CD4-positive, alpha-beta T cell treated with Interleukin-15 for 1 hour (primary cell): ENCODE measurements at regions not wholly inside any gene's neighbourhood (a gene's known extent, or its start where the extent isn't known, plus 50 kb on each side); places are given as distances from the start of the nearest gene placed in this dataset.

Source experiments
- DNase-seq: peaks from one replicate; pipeline ENCODE4 v3.0.0-alpha.2; 2020

DNA sequence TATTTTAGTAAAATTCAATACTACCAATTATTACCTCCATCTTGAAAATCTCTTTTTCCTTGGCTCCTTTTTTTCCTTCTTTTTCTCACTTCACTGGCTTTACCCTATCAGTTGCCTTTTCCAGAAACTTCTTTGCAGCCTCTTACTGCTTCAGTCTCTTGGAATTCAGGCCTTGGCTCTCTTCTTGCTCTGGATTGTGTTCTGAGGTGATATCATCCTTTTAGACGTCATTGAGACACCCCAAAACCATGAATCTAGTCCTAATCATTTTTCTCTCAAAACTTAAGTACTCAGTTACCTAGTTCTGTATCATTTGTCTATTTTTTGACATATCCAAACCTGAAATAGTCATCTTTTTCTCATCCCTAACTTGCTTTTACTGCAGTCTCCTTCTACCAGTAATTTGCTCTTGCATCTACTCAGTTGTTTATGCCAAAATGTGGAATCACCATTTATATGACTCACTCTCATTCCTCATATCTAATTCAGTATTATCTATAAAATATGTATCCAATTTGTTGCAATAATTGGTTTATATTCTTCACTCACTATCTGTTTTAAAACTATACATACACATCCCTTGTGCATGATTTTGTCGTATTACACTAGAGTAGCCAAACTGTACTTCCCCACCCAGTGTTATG is 703.2 kb upstream of the CCDC54 start:
- DNase-seq: no peak

DNA sequence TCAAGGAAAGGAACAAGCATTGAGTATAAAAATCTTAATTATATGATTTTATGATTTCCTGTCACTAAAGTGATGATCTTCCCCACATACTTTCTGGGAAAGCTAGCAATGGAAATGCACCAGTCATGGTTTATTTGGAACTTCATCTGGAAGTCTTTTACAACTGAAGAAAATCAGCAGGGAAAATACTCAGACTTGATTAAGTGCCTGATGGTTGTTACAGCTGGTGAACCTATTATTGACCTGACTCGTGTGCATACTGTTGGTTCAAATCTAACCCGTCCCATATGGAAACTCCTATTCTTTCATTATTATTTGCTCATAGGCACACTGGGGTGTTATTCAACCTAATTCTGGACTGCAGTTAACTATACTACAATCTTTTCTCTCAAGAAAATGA is 701.8 kb upstream of the CCDC54 start:
- DNase-seq: no peak

GRCh38 chr3:106678657-106679390 is 698.4 kb upstream of the CCDC54 start:
- no peak for DNase-seq

- no peak for DNase-seq
Measured at GRCh38 chr3:106683953-106684620, 693.2 kb upstream of the CCDC54 start.

DNA sequence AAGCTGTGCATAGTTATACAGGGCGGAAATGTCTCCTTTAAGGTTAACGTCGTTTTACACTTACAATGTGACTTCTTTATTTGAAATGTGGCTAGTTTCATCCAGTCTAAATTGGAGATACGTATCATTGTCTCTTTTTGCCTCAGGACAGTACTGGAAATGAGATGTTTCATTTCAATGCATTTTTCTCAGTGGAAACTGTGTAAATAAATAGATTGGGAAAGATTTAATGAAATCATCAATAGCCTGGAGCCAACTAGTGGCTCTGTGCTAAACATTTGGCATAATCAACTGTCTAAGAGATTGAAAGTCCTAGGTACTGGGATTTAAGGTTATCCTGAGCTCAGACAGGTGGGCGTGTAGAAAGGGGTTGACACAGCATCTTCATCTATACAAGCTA is 691.5 kb upstream of the CCDC54 start:
- no peak for DNase-seq

DNA sequence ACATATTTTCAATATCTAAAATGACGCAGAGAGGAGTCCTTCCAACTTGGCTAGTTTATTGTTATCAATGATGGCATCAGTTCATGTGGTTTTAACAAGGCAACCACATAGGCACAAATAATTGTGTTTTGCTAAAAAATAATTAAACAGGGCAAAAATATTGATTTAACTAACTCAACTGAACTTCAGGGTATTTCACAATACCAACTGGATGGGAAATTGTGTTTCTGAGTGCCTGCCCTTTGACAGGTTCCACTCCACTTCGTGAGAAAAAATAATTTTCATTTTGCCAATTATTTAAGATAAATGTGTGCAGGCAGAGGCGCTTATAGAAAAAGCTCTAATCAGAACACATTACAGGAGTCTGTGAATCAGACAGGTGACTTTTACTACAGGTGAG is 689.3 kb upstream of the CCDC54 start:
- DNase-seq: no peak

- DNase-seq: no peak
Measured at GRCh38 chr3:106688464-106688863, 688.8 kb upstream of the CCDC54 start.

DNA sequence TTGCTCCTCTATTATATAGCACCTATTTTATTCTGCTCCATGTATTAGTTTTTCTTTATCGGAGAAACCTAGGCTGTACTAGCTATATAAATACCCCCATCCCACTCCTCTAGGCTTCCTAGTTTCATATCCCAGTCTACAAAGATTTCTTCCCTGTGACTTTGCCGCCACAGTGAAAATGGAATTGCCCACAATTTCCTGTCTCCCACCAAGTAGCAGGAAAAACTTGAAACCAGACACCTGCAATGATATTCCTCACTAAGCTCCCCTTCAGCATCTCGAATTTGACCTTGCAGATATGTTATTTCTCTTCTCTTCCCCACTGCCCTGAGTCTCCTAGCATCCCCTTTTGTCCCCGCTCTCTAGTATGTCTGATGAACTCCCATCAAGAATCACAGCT is 685.8 kb upstream of the CCDC54 start:
- DNase-seq: no peak

DNA sequence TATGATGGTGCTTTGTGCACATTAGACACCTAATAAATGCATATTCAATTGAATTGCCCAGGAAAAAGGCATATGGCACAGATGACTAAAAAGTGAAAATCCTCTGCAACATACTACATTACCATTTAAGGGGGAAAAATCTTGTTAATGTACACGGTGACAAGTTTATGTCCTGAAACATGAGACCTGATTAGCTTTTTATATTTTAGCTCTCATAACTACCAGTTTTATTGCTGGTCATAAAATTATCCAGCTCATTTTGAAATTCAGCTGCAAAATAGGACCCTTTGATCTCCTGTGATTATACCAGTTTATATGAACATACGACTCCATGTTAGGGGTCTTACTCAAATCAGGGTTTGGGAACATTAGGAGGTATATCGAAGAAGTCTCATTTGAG is 684.6 kb upstream of the CCDC54 start:
- DNase-seq: no peak

DNA sequence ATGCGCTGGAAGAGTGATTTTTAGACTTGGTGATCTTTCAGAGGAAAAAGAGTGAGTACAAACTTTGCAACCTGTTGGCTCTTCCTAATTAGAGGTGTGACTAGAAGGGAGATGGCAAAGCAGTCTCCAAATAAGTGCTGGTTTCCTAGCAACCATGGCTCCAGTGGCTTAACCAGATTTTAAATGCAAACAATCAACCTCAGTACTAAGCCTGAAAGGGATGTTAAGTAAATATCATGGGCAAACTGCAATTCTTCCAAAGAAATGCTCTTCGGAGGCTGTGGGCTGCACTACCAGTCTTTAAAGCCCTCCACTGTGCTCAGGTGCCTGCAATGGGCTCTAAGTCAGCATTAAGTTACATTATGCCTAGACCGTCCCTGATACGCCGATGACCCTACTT is 678.1 kb upstream of the CCDC54 start:
- DNase-seq: no peak

- DNase-seq: no peak
Measured at GRCh38 chr3:106700981-106701380, 676.3 kb upstream of the CCDC54 start.

DNA sequence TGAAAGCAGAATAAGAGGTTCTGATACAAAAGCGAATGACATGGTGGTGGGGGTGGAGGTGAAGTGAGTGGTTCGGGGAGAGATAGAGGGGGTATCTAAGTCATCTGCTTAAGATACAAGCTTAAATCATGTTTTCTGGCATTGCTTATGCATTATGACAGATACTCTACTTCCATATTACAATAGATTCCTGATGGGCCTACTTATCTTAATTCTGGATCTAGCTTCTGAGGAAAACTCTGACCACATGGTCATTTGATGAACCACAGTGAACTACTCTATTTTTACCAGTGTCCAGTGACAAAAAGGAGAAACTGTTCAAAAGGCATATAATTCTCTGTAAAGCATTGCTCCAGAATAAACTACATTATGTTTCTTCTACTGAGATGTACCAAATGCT is 673.7 kb upstream of the CCDC54 start:
- no peak for DNase-seq

DNA sequence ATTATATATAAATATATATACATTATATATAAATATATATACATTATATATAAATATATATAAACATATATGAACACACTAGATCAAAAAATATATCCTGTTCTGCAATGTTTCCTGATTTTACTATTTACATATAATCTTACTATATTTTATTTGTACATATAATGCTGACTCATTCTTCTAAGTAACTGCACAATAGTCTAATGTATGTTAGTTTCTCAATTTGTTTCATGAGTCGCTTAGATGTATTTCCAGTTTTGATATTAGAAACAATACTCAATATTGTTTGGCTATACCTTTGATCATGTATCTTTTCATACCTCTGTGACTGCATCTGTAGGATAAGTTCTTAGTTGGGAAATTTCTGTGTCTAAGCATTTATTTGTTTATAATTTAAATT is 669.9 kb upstream of the CCDC54 start:
- no peak for DNase-seq

GRCh38 chr3:106710596-106710995 is 666.6 kb upstream of the CCDC54 start:
- no peak for DNase-seq

DNA sequence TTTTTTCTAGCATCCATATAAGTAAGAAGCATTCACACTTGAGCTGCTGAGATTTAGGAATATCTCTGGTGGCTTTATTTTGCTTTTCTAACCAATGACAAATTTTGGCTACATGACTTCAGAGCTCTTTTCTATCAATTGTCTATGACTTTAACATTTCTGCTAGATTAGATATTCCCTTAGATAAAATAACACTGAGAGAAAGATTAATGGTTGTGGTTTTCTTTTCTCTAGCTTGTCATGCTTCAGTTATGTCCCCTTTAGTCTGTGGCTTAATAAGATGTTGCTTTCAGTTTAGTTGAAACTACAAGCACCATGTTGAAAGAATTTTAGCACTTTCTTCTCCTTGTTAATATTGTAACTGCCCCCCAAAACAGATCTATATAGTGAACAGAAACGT is 665.6 kb upstream of the CCDC54 start:
- DNase-seq: no peak

DNA sequence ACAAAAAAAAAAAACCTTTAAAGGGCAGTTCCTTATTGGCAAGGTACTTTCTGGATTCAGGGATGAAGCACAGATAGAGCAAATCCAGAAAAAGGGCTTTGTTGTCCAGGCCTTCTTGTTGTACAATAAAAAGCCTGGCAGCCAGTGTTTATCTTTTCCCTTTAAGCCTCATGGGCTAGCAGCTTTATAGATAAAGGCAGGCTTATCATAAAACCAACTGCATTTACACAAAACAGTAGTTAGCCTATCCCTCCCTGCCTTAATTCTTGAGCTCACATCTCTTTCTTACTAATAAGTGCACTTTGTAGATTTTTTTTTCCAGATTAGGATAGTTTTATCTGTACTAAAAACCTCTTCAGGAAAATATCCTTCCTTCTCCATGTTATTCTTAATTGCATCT is 662.8 kb upstream of the CCDC54 start:
- DNase-seq: no peak

GRCh38 chr3:106715286-106715685 is 662.0 kb upstream of the CCDC54 start:
- no peak for DNase-seq

DNA sequence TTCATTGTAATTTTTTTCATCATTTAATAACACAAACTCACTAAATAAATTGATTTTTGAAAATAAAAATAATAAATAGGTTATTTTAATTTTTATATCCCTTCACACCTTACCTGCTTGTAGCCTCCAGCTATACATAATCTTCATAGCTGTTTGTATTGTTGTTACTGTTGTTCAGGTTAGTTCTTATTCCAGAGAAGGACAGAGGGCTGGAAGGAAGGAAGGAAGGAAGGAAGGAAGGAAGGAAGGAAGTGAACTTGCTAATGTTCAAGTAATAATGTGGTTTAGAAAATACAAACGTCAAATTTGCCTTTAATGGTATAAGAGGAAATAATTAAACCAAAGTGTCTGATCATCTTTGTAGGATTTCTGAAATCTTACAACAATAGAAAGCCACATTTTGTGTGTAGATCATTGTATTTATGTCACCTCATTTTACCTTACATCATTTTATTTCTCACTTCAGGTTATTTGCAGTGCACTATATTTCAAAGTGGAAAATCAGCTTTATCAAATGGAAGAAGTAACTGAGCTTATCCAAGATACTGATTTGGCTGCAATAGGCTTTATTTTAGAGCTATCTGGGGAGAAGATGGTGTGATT is 660.0 kb upstream of the CCDC54 start:
- no peak for DNase-seq

DNA sequence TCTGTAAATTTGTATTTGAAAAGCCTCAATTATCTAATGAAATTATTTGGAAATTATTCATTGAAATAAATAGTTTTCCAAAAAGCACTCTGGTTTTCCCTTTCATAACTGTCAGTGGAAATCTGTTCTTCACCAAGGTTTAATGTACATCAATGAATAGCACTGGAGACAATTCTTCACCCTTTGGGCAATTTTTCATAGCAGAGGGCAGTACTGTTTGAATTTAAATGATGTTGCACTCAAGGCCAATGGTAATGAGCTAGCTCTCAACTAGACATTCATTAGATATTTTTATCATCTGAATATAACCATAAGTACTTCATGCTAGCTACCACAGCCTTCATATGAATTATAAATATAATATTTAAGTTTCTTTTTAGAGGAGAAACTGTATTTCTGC is 658.2 kb upstream of the CCDC54 start:
- no peak for DNase-seq

DNA sequence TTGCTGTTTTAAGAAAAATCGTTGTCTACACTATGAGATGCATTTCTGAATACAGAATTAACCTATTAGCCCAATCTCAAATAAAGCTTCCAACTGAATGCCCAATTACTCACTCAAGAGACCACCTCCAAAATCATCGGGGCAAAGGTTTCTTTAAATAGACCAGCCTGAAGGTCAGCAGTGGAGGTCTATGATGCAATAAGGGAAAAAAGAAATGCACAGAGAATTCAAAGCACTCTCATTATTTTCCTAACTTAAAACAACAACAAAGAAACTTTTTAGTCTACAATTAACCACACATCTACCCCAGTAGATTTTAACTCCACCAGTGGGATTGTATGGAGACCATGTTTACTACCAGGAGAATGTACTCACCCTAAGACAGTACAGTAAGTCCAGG is 657.7 kb upstream of the CCDC54 start:
- no peak for DNase-seq

GRCh38 chr3:106720510-106720909 is 656.7 kb upstream of the CCDC54 start:
- DNase-seq: no peak

GRCh38 chr3:106725566-106725965 is 651.7 kb upstream of the CCDC54 start:
- no peak for DNase-seq

GRCh38 chr3:106728315-106729098 is 648.7 kb upstream of the CCDC54 start:
- DNase-seq: no peak
